AG04450 (cell line): ENCODE measurements at regions not wholly inside any gene's neighbourhood (a gene's known extent, or its start where the extent isn't known, plus 50 kb on each side); places are given as distances from the start of the nearest gene placed in this dataset.

ENCODE experiments used
- CTCF ChIA-PET: fragments of 300-600, 350-600 bp; formaldehyde crosslinking; extraction: SDS; loops from one replicate; lab custom pipeline; 2022; ENCODE audit warnings: antibody characterized with exemption, inconsistent platforms; lab: Charles Lee
- POLR2A ChIA-PET: fragments of 350-600 bp; formaldehyde crosslinking; extraction: SDS; loops from one replicate; lab custom pipeline; 2021; ENCODE audit warnings: antibody characterized with exemption, inconsistent platforms; lab: Yijun Ruan, JAX
- DNase-seq: peaks from one replicate; pipeline ENCODE4 v3.0.0-alpha.2; 2011; ENCODE audit warnings: low read depth, low spot score
- H3K27ac ChIP-seq: one replicate; pipeline ENCODE4 v1.5.1; 2012; ENCODE audit warnings: low read depth, low read length, control low read depth
- H3K27me3 ChIP-seq: one replicate; pipeline ENCODE4 v1.6.0; 2012; ENCODE audit warnings: low read length; ENCODE audit not compliant: control insufficient read depth, insufficient read depth
- H3K4me3 ChIP-seq: 2 replicates; pipeline ENCODE4 v1.5.1; 2011; ENCODE audit warnings: mild to moderate bottlenecking, low read depth, low read length, control low read depth
- H3K9me3 ChIP-seq: 2 replicates; pipeline ENCODE4 v1.5.1; 2012; ENCODE audit warnings: low read length; ENCODE audit not compliant: control insufficient read depth, insufficient read depth
- CTCF ChIP-seq: IDR thresholded peaks from 2 replicates; pipeline ENCODE4 v1.5.1; 2011; ENCODE audit warnings: low read depth, low read length, control low read depth, inconsistent platforms

DNA sequence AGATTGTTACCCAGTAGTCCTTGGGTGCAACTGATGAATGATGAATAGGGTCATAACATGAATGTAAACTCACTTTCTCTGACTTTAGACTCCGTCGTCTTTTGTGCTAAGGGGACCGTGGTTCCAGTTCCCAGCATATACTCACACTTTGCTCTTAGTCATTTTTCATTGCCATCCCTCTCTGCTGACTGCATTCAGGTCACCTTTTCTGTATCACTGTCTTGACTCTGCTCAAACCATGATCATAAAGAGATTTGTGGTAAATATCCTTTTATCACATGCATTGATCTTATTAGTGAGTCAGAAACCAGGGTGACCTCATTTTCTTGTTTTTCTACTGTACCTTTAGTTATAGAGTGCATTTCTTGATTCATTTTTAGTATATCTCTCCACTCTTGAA is 141.1 kb upstream of the AGR3 start:
- CTCF ChIA-PET, result no interaction called here
- DNase-seq, result no peak

GRCh38 chr7:17026269-17026668 is 144.5 kb upstream of the AGR3 start:
- ChIA-PET POLR2A (no interaction called here), CTCF (no interaction called here)
- no peaks in the 10 kb centered on the region for H3K27me3 ChIP-seq
- TF ChIP-seq CTCF, result no peak
- DNase-seq, result no peak
- H3K27ac ChIP-seq, result no peak overlapping the region
- no peak overlapping the region for H3K4me3 ChIP-seq
- H3K9me3 ChIP-seq, result no peaks in the 10 kb centered on the region

More for the DNA sequence above, 141.1 kb upstream of the AGR3 start:
- H3K9me3 ChIP-seq, result no peaks in the 10 kb centered on the region
- no peaks in the 10 kb centered on the region for H3K27me3 ChIP-seq
- no peak overlapping the region for H3K27ac ChIP-seq
- POLR2A ChIA-PET, result no interaction called here
- no peak overlapping the region for H3K4me3 ChIP-seq
- no peak for TF ChIP-seq CTCF

DNA sequence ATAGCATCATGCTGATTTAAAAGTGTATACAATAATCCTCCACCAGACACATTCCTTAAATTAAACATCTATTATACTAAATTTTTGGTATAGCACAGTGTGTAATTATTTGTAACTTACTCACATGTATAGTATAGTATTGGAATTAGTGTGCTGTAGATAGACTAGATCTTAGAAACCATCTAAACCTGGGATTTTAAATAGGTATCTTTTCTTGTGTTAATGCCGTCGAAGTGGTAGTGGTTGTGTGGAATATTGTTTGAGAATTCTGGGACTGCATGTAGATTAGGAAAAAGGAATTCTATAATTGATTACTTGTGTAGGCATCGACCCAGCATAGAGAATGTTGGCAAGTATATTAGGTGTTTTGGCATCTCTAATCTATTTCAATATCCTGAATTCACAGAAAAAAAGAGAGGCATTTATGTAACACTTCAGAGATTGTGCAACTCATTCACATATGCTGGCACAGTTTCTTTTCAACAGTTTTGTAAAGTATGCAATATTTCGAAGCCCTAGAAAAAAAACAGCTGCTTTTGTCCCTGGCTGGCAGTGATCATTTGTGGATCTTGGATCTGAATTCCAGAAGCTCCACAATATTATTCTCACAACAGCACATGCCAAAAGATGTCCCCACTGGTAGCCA is 145.5 kb upstream of the AGR3 start:
- POLR2A ChIA-PET, result no interaction called here
- H3K9me3 ChIP-seq, result no peaks in the 10 kb centered on the region
- no peaks in the 10 kb centered on the region for H3K27me3 ChIP-seq
- H3K27ac ChIP-seq, result no peak overlapping the region
- CTCF ChIA-PET, result no interaction called here
- no peak for TF ChIP-seq CTCF
- H3K4me3 ChIP-seq, result no peak overlapping the region
- no peak for DNase-seq

DNA sequence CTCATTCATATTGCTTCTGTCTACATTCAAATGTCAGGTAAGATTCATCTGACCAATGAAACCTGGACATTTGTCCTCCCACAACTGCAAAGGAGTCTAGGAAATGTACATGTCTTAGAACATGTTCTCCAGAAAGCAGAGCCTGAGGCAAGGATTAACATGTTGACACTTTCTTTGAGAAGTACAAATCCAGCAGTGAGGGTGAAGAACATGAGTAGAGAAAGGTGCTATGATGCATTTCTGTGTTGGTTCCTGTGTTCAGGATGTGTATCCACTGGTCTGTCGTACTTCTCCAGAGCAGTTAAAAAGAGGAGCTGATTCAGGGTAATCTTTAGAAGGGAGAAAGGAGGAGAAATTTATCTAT is 146.0 kb upstream of the AGR3 start:
- no peak for DNase-seq
- H3K27ac ChIP-seq, result no peak overlapping the region
- ChIA-PET POLR2A (no interaction called here), CTCF (no interaction called here)
- TF ChIP-seq CTCF, result no peak
- no peaks in the 10 kb centered on the region for H3K27me3 ChIP-seq
- H3K9me3 ChIP-seq, result no peaks in the 10 kb centered on the region
- no peak overlapping the region for H3K4me3 ChIP-seq

GRCh38 chr7:17029150-17029549 is 147.4 kb upstream of the AGR3 start:
- POLR2A ChIA-PET, result no interaction called here
- no peak for TF ChIP-seq CTCF
- Histone ChIP-seq H3K4me3 (no peak overlapping the region), H3K27me3 (no peaks in the 10 kb centered on the region), H3K9me3 (no peaks in the 10 kb centered on the region; the same call in 1 of the 2 replicates), H3K27ac (no peak overlapping the region)
- CTCF ChIA-PET, result interaction anchor here (0.9 kb wide), 1 partner anchor 272 kb away, joined by 3 read pairs; no protein-coding TSS in a partner anchor
- no peak for DNase-seq
